HepG2 (cell line): ENCODE measurements at regions not wholly inside any gene's neighbourhood (a gene's known extent, or its start where the extent isn't known, plus 50 kb on each side); places are given as distances from the start of the nearest gene placed in this dataset.

ENCODE experiments used
- ATAC-seq: fragments of 200-7000 bp; cut with Tn5 transposase; 3 replicates; pipeline ENCODE4 v1.9.1; 2020; ENCODE audit warnings: mild to moderate bottlenecking, moderate library complexity
- BruUV-seq: library from RNA; stranded (reverse); fragments of 400-500 nt; replicated peaks from 2 replicates; lab custom pipeline; 2021; lab: Mats Ljungman, UMichigan
- CTCF ChIA-PET: fragments of 300-600 bp; formaldehyde crosslinking; extraction: SDS; loops from one replicate; lab custom pipeline; 2021; ENCODE audit warnings: low total read pairs, inconsistent platforms, low intra/inter-chr PET ratio; lab: Yijun Ruan, JAX
- POLR2A ChIA-PET: fragments of 350-600 bp; sonication (Branson Sonifier 250); formaldehyde crosslinking; loops from one replicate; lab custom pipeline; 2020; ENCODE audit warnings: antibody characterized with exemption, inconsistent platforms; lab: Yijun Ruan, JAX
- DNase-seq: peaks from one replicate; pipeline ENCODE4 v3.0.0-alpha.2; 2015; ENCODE audit warnings: low spot score
- FAIRE-seq: peaks from 3 replicates; lab custom pipeline; 2011; peaks lifted over from hg19 to GRCh38; lab: Jason Lieb, UNC
- H2AFZ ChIP-seq: one replicate; pipeline ENCODE4 v1.6.1; 2011; ENCODE audit warnings: low read length, inconsistent platforms
- H3K27ac ChIP-seq: fragments of 300-600 bp; 3 replicates; pipeline ENCODE4 v1.8.0; 2011; ENCODE audit warnings: mixed run types, mild to moderate bottlenecking, mixed read lengths, low read length, inconsistent platforms; ENCODE audit not compliant: insufficient read depth; ENCODE audit errors: extremely low read length
- H3K27me3 ChIP-seq, 2 experiments: fragments of 200-600 bp in 1 of 2; 2 replicates in 1 of 2; 3 replicates in 1 of 2; pipeline versions ENCODE4 v1.6.0 to v1.8.0; 2011; ENCODE audit warnings: low read length in 2 of 2, mild to moderate bottlenecking in 2 of 2, moderate library complexity in 2 of 2, inconsistent platforms in 1 of 2; ENCODE audit not compliant: insufficient read depth in 2 of 2, control insufficient read depth in 1 of 2
- H3K36me3 ChIP-seq, 2 experiments: fragments of 200-600 bp in 1 of 2; replicated peaks in 1 of 2; 2 replicates in 1 of 2; 3 replicates in 1 of 2; pipeline versions ENCODE4 v1.5.1 to v1.8.0; 2011; ENCODE audit warnings: low read length in 2 of 2, inconsistent platforms in 1 of 2; ENCODE audit not compliant: insufficient read depth in 2 of 2, control insufficient read depth in 1 of 2
- H3K4me1 ChIP-seq: 2 replicates; pipeline ENCODE4 v1.5.1; 2012; ENCODE audit warnings: low read length, inconsistent platforms; ENCODE audit not compliant: insufficient read depth
- H3K4me2 ChIP-seq: 2 replicates; pipeline ENCODE4 v1.6.0; 2011; ENCODE audit warnings: low read depth, low read length, inconsistent platforms
- H3K4me3 ChIP-seq, 3 experiments: fragments of 200-600 bp in 1 of 3; sonication (generic), shearing (Covaris generic) in 1 of 3; replicated peaks in 1 of 3; 2 replicates each; pipeline ENCODE4 v1.5.1; 2011 to 2016; ENCODE audit warnings: low read length in 3 of 3, inconsistent platforms in 2 of 3, low read depth in 2 of 3, mild to moderate bottlenecking in 2 of 3, control low read depth in 1 of 3, mixed read lengths in 1 of 3; ENCODE audit not compliant: insufficient read depth in 1 of 3
- H3K79me2 ChIP-seq: one replicate; pipeline ENCODE4 v1.6.1; 2011; ENCODE audit warnings: low read length, inconsistent platforms; ENCODE audit not compliant: insufficient read depth
- H3K9ac ChIP-seq: 2 replicates; pipeline ENCODE4 v1.6.0; 2011; ENCODE audit warnings: mild to moderate bottlenecking, low read depth, low read length, inconsistent platforms; ENCODE audit not compliant: insufficient read depth
- H3K9me3 ChIP-seq: 2 replicates; pipeline ENCODE4 v1.5.1; 2012; ENCODE audit warnings: mild to moderate bottlenecking, low read length
- H4K20me1 ChIP-seq: 2 replicates; pipeline ENCODE4 v1.6.0; 2011; ENCODE audit warnings: inconsistent platforms, mild to moderate bottlenecking, low read length, moderate library complexity; ENCODE audit not compliant: insufficient read depth
- MED13 ChIP-seq: sonication (generic); formaldehyde crosslinking; IDR thresholded peaks from 2 replicates; pipeline ENCODE4 v1.5.0; 2020; ENCODE audit warnings: missing genetic modification reagents
- MED8 ChIP-seq: sonication (generic); formaldehyde crosslinking; IDR thresholded peaks from 2 replicates; pipeline ENCODE4 v1.8.1; 2023; ENCODE audit warnings: mild to moderate bottlenecking, missing genetic modification reagents; ENCODE audit not compliant: insufficient replicate concordance
- MTF2 ChIP-seq: sonication (generic); formaldehyde crosslinking; IDR thresholded peaks from 2 replicates; pipeline ENCODE4 v1.5.0; 2020; ENCODE audit warnings: missing genetic modification reagents, borderline replicate concordance
- NR1H2 ChIP-seq: sonication (generic); formaldehyde crosslinking; IDR thresholded peaks from 2 replicates; pipeline ENCODE4 v1.8.1; 2022; ENCODE audit warnings: low read depth, missing genetic modification reagents, borderline replicate concordance
- STAG1 ChIP-seq: sonication (generic); formaldehyde crosslinking; IDR thresholded peaks from 2 replicates; pipeline ENCODE4 v1.4.0; 2020; ENCODE audit warnings: missing genetic modification reagents
- TBX3 ChIP-seq: fragments of 450-650 bp; IDR thresholded peaks from 2 replicates; pipeline ENCODE4 v1.6.1; 2017; ENCODE audit warnings: antibody characterized with exemption, mild to moderate bottlenecking, inconsistent platforms, borderline replicate concordance
- TERF1 ChIP-seq: sonication (generic); formaldehyde crosslinking; IDR thresholded peaks from 2 replicates; pipeline ENCODE4 v1.8.0; 2022; ENCODE audit warnings: mild to moderate bottlenecking, missing genetic modification reagents, moderate library complexity
- THRA ChIP-seq: sonication (generic); formaldehyde crosslinking; IDR thresholded peaks from 2 replicates; pipeline ENCODE4 v1.4.0; 2020; ENCODE audit warnings: missing genetic modification reagents, borderline replicate concordance
- ZNF101 ChIP-seq: sonication (generic); formaldehyde crosslinking; IDR thresholded peaks from 2 replicates; pipeline ENCODE4 v1.4.0; 2020; ENCODE audit warnings: mild to moderate bottlenecking, low read depth, missing genetic modification reagents, borderline replicate concordance
- ZNF20 ChIP-seq: sonication (generic); formaldehyde crosslinking; IDR thresholded peaks from 2 replicates; pipeline ENCODE4 v1.4.0; 2020; ENCODE audit warnings: mild to moderate bottlenecking, moderate library complexity, missing genetic modification reagents
- ZNF552 ChIP-seq: sonication (generic); formaldehyde crosslinking; IDR thresholded peaks from 2 replicates; pipeline ENCODE4 v1.9.0; 2022; ENCODE audit warnings: missing genetic modification reagents, mild to moderate bottlenecking, borderline replicate concordance
- ZNF564 ChIP-seq: sonication (generic); formaldehyde crosslinking; IDR thresholded peaks from 2 replicates; pipeline ENCODE4 v1.8.1; 2023; ENCODE audit warnings: mild to moderate bottlenecking, missing genetic modification reagents
- ZNF749 ChIP-seq: sonication (generic); formaldehyde crosslinking; IDR thresholded peaks from 2 replicates; pipeline ENCODE4 v1.8.0; 2022; ENCODE audit warnings: mild to moderate bottlenecking, missing genetic modification reagents, moderate library complexity, borderline replicate concordance
- ZNF782 ChIP-seq: sonication (generic); formaldehyde crosslinking; IDR thresholded peaks from 2 replicates; pipeline ENCODE4 v1.4.0; 2020; ENCODE audit warnings: missing genetic modification reagents, mild to moderate bottlenecking, borderline replicate concordance
- WGBS: methylation state at CpG from one replicate; pipeline ENCODE4 v1.1.6; 2017; ENCODE audit warnings: low lambda C conversion rate; 5-methylcytosine and 5-hydroxymethylcytosine counted together
- in situ Hi-C: cut with HindIII; loops from 2 replicates; pipeline ENCODE4 v1.10.0; 2017; ENCODE audit warnings: low pct_unique_long_range_greater_than_20kb; ENCODE audit not compliant: extremely low pct_ligation_motif_present
- intact Hi-C: fragments of 100-400 bp; cut with micrococcal nuclease; formaldehyde crosslinking; loops from one replicate; pipeline ENCODE4 v1.10.0; 2022; ENCODE audit not compliant: unreplicated experiment
- TF ChIP-seq, protein P1 (sequence below): sonication (generic); formaldehyde crosslinking; IDR thresholded peaks from 2 replicates; pipeline ENCODE4 v1.4.0; 2020; ENCODE audit warnings: missing genetic modification reagents, borderline replicate concordance
- TF ChIP-seq, protein P2 (sequence below): sonication (generic); formaldehyde crosslinking; IDR thresholded peaks from 2 replicates; pipeline ENCODE4 v1.4.0; 2020; ENCODE audit warnings: missing genetic modification reagents

DNA sequence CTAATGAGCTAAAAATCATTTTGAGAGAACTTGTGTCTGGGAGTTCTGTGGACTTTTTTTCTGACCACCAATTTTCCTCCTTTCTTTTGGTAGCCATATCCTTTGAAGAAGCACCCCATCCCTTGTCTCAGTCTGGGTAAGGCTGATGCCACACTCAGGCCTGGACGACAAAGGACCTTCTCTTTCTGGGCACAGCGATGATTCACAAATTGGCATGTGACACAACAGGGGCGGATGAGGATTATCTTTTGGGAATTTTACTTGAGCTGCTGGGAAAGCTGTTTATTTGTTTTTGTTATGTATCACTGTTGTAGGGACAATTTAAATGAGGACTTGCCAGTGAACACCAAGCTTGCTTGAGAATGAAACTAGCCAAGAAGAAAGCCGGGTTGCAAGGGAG, 233.4 kb upstream of the HAND2 start:
- ChIA-PET POLR2A (no interaction called here), CTCF (no interaction called here)
- Histone ChIP-seq H3K4me3 (no peak overlapping the region), H3K27ac (no peak overlapping the region), H3K36me3 (no peaks in the 10 kb centered on the region), H3K9ac (no peak overlapping the region), H3K27me3 (no peaks in the 10 kb centered on the region; a peak in 1 of 5 replicates), H3K4me2 (no peak overlapping the region), H3K79me2 (no peaks in the 10 kb centered on the region), H3K4me1 (no peaks in the 10 kb centered on the region), H2AFZ (no peak overlapping the region), H3K9me3 (no peaks in the 10 kb centered on the region), H4K20me1 (no peaks in the 10 kb centered on the region)
- DNase-seq (no peak), FAIRE-seq (no peak), ATAC-seq (no peak)
- TF ChIP-seq TBX3 = no peak
- TF ChIP-seq ZNF552 (CRISPR knock-in tag) = no peak
- TF ChIP-seq ZNF749 (CRISPR knock-in tag) = no peak
- no peak for TF ChIP-seq NR1H2 (CRISPR knock-in tag)
- TF ChIP-seq TERF1 (CRISPR knock-in tag) = no peak
- no peak for TF ChIP-seq MED8 (CRISPR knock-in tag)
- TF ChIP-seq THRA (CRISPR knock-in tag) = no peak
- no peak for TF ChIP-seq ZNF782 (CRISPR knock-in tag)
- no peak for TF ChIP-seq MTF2 (CRISPR knock-in tag)
- no peak for TF ChIP-seq ZNF564 (CRISPR knock-in tag)
- TF ChIP-seq, protein P1, sequence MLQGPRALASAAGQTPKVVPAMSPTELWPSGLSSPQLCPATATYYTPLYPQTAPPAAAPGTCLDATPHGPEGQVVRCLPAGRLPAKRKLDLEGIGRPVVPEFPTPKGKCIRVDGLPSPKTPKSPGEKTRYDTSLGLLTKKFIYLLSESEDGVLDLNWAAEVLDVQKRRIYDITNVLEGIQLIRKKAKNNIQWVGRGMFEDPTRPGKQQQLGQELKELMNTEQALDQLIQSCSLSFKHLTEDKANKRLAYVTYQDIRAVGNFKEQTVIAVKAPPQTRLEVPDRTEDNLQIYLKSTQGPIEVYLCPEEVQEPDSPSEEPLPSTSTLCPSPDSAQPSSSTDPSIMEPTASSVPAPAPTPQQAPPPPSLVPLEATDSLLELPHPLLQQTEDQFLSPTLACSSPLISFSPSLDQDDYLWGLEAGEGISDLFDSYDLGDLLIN = no peak
- no peak for TF ChIP-seq ZNF20 (CRISPR knock-in tag)
- no peak for TF ChIP-seq ZNF101 (CRISPR knock-in tag)
- no peak for TF ChIP-seq MED13 (CRISPR knock-in tag)
- TF ChIP-seq, protein P2, sequence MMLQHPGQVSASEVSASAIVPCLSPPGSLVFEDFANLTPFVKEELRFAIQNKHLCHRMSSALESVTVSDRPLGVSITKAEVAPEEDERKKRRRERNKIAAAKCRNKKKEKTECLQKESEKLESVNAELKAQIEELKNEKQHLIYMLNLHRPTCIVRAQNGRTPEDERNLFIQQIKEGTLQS = no peak
- no peak for TF ChIP-seq STAG1 (CRISPR knock-in tag)
- WGBS = 32% methylated on average over 4 of the region's 4 CpGs
- no TSS peak for BruUV-seq
- intact Hi-C loops (no loop called here), in situ Hi-C loops (no loop called here)
